ENCODE measurements at regions not wholly inside any gene's neighbourhood (a gene's known extent, or its start where the extent isn't known, plus 50 kb on each side); places are given as distances from the start of the nearest gene placed in this dataset.

GRCh38 chr4:180811556-180811955, 1431.6 kb upstream of the TENM3 start:
- no peak for DNase-seq (ENCODE audit: low spot score)

DNA sequence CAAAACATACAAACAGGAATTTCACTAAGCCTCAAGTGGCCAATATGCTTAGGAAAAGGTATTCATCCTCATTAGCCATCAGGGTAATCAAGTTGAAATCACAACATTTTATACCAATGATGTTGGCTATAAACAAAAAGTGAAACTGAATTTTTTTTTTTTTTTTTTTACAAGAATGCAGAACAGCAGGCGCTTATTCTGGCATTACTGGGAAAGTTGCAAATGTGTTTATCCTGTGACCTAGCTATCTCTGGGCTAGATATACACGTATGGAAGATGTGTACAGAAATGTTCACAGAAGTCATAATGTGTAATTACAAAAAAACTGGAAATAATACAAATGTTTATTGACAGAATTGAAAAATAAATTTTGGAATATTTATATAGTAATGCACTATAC, 1430.4 kb upstream of the TENM3 start:
- no peak for DNase-seq (ENCODE audit: low spot score)

DNA sequence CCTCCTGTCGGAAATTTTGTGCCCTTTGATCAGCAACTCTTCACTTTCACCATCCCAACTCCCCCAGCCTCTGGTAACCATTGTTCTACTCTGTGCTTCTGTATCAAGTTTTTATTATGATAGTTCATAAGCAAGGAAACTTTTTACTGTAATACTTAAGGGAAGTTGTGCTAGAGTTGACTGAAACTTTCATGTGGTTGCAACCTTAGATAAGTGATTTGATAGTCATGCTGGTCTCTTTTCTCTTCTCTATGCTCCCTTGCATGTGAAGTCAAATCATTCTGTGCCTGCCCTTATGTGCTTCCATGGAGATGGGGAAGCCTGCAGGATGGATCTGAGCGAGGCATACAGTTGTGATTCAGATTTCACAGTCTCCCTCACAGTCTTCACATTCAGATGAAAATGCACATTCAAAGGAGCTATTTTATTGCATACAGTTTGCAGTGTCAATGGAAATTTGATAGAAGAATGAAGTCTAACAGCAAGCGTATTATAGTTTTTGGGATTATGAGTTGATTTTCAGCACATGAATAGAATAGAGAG, 1428.3 kb upstream of the TENM3 start:
- DNase-seq (ENCODE audit: low spot score): no peak

GRCh38 chr4:180817529-180817928, 1425.7 kb upstream of the TENM3 start:
- no peak for DNase-seq (ENCODE audit: low spot score)

DNA sequence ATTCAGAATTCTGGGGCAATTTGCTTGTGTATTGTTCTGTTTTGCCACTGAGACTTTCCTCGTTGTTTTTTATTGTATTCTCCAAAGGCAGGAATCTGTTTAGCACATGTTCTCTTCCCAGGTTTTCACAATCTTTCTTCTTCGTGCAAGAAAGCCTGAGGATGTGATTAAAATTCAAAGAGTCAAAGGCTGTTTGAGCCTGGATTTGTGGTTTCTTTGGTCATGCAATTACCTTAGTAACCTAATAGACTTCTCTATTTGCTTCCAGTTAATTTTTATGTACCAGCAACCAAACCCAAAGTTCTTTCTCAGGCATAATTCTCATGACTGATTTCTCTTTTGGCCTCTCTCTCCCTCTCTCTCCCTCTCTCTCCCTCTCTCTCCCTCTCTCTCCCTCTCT, 1420.1 kb upstream of the TENM3 start:
- DNase-seq (ENCODE audit: low spot score): no peak

DNA sequence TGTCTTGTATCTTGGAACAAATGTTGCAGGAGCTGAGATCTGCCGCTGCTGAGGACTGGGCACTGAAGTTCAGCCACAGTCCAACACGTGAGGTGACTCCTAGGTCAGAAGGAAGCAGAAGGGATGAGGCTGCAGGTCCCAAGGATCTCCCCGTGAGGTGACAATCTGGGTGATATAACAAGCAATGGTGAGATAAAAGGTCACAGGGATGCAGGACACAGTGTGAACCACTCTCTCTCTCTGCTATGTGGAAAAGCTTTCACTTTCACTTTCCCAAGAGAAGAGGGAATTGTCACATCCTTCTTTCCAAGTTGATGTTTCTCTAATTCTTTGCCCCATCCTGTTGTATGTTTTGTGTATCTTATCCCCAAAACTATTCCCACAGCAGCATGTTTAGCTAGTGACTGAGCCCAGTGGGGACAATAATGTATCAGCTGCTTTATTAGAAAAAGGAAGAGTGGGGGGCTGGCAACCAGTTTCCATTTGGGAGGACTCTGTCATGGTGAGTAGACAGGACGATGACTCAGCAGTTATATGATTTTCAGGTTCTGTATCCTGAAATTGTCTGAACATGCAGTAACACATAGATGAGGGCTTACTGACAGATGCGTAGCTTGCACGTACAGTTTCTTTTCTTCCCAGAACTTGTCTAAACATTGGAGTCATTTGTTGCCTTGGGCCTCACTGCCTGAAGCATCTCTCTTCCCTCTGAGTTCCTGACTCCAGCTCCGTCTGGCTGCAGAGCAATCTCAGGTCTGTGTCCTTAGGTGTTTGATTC, 1415.8 kb upstream of the TENM3 start:
- peak; percentile 35 for DNase-seq (ENCODE audit: low spot score)

GRCh38 chr4:180828455-180829018, 1414.7 kb upstream of the TENM3 start:
- peak; percentile 49 for DNase-seq (ENCODE audit: low spot score)

- no peak for DNase-seq (ENCODE audit: low spot score)
Observed at GRCh38 chr4:180832073-180832472, 1411.1 kb upstream of the TENM3 start.

DNA sequence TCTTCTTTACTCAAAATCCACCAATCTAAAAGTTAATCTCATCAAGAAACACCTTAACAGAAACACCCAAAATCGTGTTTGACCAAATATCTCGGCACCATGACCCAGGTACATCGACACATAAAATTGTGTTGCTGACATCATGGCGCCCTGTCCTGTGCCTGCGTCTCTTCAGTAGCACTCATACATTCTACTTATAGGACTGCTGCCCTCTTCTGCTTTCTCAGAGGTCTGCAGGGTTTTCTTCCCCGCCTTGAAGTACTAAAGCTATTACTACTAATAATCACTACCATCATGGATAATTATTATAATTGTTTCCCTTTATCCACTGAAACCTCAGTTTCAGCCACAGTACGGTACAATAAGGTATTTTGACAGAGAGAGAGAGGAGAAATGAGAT, 1403.1 kb upstream of the TENM3 start:
- no peak for DNase-seq (ENCODE audit: low spot score)

GRCh38 chr4:180850318-180850940, 1392.8 kb upstream of the TENM3 start:
- DNase-seq (ENCODE audit: low spot score): no peak

DNA sequence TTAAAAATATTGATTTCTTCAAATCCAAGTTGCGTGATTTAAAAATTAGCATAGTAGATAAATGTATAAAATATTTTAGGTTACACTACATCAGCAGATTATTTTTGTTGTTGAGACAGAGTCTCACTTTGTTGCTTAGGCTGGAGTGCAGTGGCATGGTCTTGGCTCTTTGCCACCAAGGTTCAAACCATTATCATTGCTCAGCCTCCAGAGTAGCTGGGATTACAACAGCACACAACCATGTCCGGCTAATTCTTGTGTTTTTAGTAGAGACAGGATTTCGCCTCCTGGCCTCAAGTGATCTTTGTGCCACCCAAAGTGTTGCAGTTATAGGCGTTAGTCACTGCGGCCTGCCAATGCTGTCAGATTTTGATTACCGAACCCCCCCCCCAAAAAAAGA, 1390.5 kb upstream of the TENM3 start:
- DNase-seq (ENCODE audit: low spot score): no peak

- no peak for DNase-seq (ENCODE audit: low spot score)
Observed at GRCh38 chr4:180855184-180855583, 1388.0 kb upstream of the TENM3 start.

GRCh38 chr4:180860089-180860720, 1383.0 kb upstream of the TENM3 start:
- DNase-seq (ENCODE audit: low spot score): no peak

- DNase-seq (ENCODE audit: low spot score): no peak
Observed at GRCh38 chr4:180861651-180862050, 1381.6 kb upstream of the TENM3 start.

- no peak for DNase-seq (ENCODE audit: low spot score)
Observed at GRCh38 chr4:180866933-180867643, 1376.1 kb upstream of the TENM3 start.

GRCh38 chr4:180870623-180871022, 1372.6 kb upstream of the TENM3 start:
- no peak for DNase-seq (ENCODE audit: low spot score)

- DNase-seq (ENCODE audit: low spot score): no peak
Observed at GRCh38 chr4:180898305-180898704, 1344.9 kb upstream of the TENM3 start.

GRCh38 chr4:180900781-180901180, 1342.4 kb upstream of the TENM3 start:
- DNase-seq (ENCODE audit: low spot score): no peak

GRCh38 chr4:180909279-180909678, 1333.9 kb upstream of the TENM3 start:
- DNase-seq (ENCODE audit: low spot score): peak; percentile 41

- DNase-seq (ENCODE audit: low spot score): peak; percentile 58
Observed at GRCh38 chr4:180913750-180914149, 1329.5 kb upstream of the TENM3 start.

DNA sequence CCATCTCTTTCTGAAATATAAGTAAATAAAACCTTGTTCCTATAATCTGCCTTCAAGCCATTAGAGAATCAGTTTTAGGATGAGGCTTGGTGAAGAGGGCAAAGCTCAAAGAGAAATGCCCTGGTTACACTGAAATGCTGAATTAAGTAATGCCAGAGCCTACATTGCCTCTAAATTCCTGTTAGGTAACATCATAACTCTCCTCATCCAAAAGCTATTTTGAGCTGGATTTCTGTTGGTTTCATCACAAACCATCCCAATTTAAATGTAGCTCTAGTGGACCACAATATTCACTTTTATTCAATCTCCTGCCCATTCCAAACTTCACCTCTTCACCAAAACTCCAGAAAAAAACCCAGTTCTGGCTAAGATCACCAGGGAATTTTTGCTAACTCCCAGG, 1319.7 kb upstream of the TENM3 start:
- DNase-seq (ENCODE audit: low spot score): peak; percentile 75

GRCh38 chr4:180925805-180926204, 1317.4 kb upstream of the TENM3 start:
- no peak for DNase-seq (ENCODE audit: low spot score)
